NT2/D1 (cell line): ENCODE measurements at regions not wholly inside any gene's neighbourhood (a gene's known extent, or its start where the extent isn't known, plus 50 kb on each side); places are given as distances from the start of the nearest gene placed in this dataset.

Source experiments
- DNase-seq: peaks from one replicate; pipeline ENCODE4 v3.0.0-alpha.2; 2011; ENCODE audit warnings: low read depth, low spot score
- H3K27me3 ChIP-seq: 2 replicates; pipeline ENCODE4 v1.6.0; 2011; ENCODE audit warnings: mild to moderate bottlenecking; ENCODE audit not compliant: insufficient read length, insufficient read depth
- H3K36me3 ChIP-seq: 2 replicates; pipeline ENCODE4 v1.6.1; 2011; ENCODE audit warnings: mild to moderate bottlenecking, low read length, mixed read lengths; ENCODE audit not compliant: insufficient read depth, insufficient read length
- H3K4me1 ChIP-seq: 2 replicates; pipeline ENCODE4 v1.5.1; 2011; ENCODE audit not compliant: insufficient read depth, insufficient read length
- H3K4me3 ChIP-seq: 2 replicates; pipeline ENCODE4 v1.5.1; 2011; ENCODE audit warnings: low read depth; ENCODE audit not compliant: insufficient read length
- H3K9ac ChIP-seq: 2 replicates; pipeline ENCODE4 v1.6.0; 2011; ENCODE audit warnings: low read depth; ENCODE audit not compliant: insufficient read length
- H3K9me3 ChIP-seq: 2 replicates; pipeline ENCODE4 v1.5.1; 2011; ENCODE audit warnings: mild to moderate bottlenecking, low read length; ENCODE audit not compliant: insufficient read depth
- SUZ12 ChIP-seq: IDR thresholded peaks from 2 replicates; pipeline ENCODE4 v1.6.1; 2011; ENCODE audit not compliant: insufficient read length, insufficient read depth; ENCODE audit errors: extremely low read depth
- YY1 ChIP-seq: IDR thresholded peaks from 2 replicates; pipeline ENCODE4 v1.6.1; 2011; ENCODE audit not compliant: insufficient read length, insufficient read depth
- ZNF274 ChIP-seq: IDR thresholded peaks from 2 replicates; pipeline ENCODE4 v1.6.1; 2011; ENCODE audit warnings: mild to moderate bottlenecking, low read depth, low read length

- peaks cover 76% of the 10 kb centered on the region for H3K9me3 ChIP-seq
- no peak for TF ChIP-seq YY1
- no peak for TF ChIP-seq SUZ12
- no peak for TF ChIP-seq ZNF274
Observed at GRCh38 chr2:171630089-171630770, 57.0 kb upstream of the DYNC1I2 start.

DNA sequence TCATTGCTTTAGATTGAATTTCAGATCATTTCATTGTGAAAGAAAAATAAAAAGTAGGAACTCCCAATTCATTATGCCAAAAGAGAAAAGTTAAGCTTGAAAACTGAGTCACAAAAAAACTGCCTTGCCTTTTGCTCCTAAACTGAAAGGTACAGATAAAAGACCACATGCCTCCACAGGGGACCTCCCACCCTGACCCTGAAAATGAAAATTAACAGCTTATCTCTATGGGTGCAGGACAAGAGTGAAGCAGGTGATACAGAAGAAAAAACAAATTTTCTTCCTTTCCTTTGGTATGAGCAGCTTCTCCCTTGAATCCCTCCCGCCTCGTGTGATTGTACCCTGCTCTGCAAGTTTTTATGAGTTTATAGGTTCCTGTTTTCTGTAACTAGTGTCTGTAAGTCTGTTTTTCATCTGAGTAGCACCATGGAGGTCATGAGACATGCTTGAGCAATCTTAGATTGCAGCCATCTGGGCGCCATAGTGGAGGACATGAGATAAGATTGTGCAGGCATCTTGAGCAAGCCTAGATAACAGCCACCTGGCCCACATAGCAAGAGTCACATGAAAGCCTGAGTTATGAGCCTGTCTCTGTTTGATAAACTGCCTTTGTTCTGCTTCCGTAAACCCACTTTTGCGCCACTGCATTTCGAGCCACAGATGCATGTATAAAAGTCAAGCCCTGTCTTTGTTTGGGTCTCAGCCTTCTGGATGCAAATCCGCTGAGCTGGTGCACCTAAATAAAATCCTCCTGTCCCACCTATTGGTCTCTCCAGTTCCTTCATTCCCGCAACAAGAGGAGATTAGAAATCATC lies 56.2 kb upstream of the DYNC1I2 start:
- TF ChIP-seq ZNF274 (no peak), SUZ12 (no peak), YY1 (no peak)
- DNase-seq: no peak

More at GRCh38 chr2:171630089-171630770, 57.0 kb upstream of the DYNC1I2 start:
- H3K4me1 ChIP-seq: no peaks in the 10 kb centered on the region
- no peak overlapping the region for H3K9ac ChIP-seq
- H3K27me3 ChIP-seq: no peaks in the 10 kb centered on the region
- no peak overlapping the region for H3K4me3 ChIP-seq
- no peaks in the 10 kb centered on the region for H3K36me3 ChIP-seq
- no peak for DNase-seq

More for the DNA sequence above, 56.2 kb upstream of the DYNC1I2 start:
- no peaks in the 10 kb centered on the region for H3K36me3 ChIP-seq
- no peaks in the 10 kb centered on the region for H3K27me3 ChIP-seq
- peaks cover 73% of the 10 kb centered on the region for H3K9me3 ChIP-seq
- no peak overlapping the region for H3K9ac ChIP-seq
- no peaks in the 10 kb centered on the region for H3K4me1 ChIP-seq
- H3K4me3 ChIP-seq: no peak overlapping the region
